HG03521 (cell line): ENCODE measurements at regions not wholly inside any gene's neighbourhood (a gene's known extent, or its start where the extent isn't known, plus 50 kb on each side); places are given as distances from the start of the nearest gene placed in this dataset.
A peak's percentile ranks its signal among the peaks of the same experiment; 100 is the strongest.

Experiments
- ATAC-seq: cut with Tn5 transposase; IDR thresholded peaks from one replicate; pipeline ENCODE4 v1.9.1; 2021; ENCODE audit warnings: mild to moderate bottlenecking, moderate library complexity; ENCODE audit not compliant: unreplicated experiment

GRCh38 chr4:176383273-176384077, 63.7 kb downstream of the SPCS3 start:
- no peak for ATAC-seq

- ATAC-seq, result no peak
These were observed 65.8 kb downstream of the SPCS3 start for GRCh38 chr4:176385601-176386000.

GRCh38 chr4:176387571-176387970, 67.8 kb downstream of the SPCS3 start:
- ATAC-seq, result no peak

- no peak for ATAC-seq
These were observed 73.7 kb downstream of the SPCS3 start for GRCh38 chr4:176393306-176394013.

- no peak for ATAC-seq
These were observed 81.2 kb downstream of the SPCS3 start for GRCh38 chr4:176400816-176401461.

- no peak for ATAC-seq
These were observed 84.9 kb downstream of the SPCS3 start for GRCh38 chr4:176404621-176405020.

- ATAC-seq, result no peak
These were observed 86.5 kb downstream of the SPCS3 start for GRCh38 chr4:176406297-176406696.

- ATAC-seq, result no peak
These were observed 87.0 kb downstream of the SPCS3 start for GRCh38 chr4:176406736-176407135.

- no peak for ATAC-seq
These were observed 89.9 kb downstream of the SPCS3 start for GRCh38 chr4:176409627-176410026.

- peak; percentile 57 for ATAC-seq
These were observed 93.4 kb downstream of the SPCS3 start for GRCh38 chr4:176413171-176413570.

- ATAC-seq, result no peak
These were observed 102.2 kb downstream of the SPCS3 start for GRCh38 chr4:176422001-176422400.

- ATAC-seq, result no peak
These were observed 102.7 kb downstream of the SPCS3 start for GRCh38 chr4:176422511-176422910.

- no peak for ATAC-seq
These were observed 105.3 kb downstream of the SPCS3 start for GRCh38 chr4:176425035-176425434.

- ATAC-seq, result no peak
These were observed 113.2 kb downstream of the SPCS3 start for GRCh38 chr4:176432811-176433540.

- ATAC-seq, result no peak
These were observed 114.2 kb downstream of the SPCS3 start for GRCh38 chr4:176433983-176434382.

GRCh38 chr4:176435901-176436292, 116.1 kb downstream of the SPCS3 start:
- ATAC-seq, result no peak

- no peak for ATAC-seq
These were observed 116.7 kb downstream of the SPCS3 start for GRCh38 chr4:176436293-176436973.

GRCh38 chr4:176437756-176438155, 118.0 kb downstream of the SPCS3 start:
- no peak for ATAC-seq

GRCh38 chr4:176438401-176438800, 118.6 kb downstream of the SPCS3 start:
- ATAC-seq, result no peak

- ATAC-seq, result no peak
These were observed 119.8 kb downstream of the SPCS3 start for GRCh38 chr4:176439611-176440010.

GRCh38 chr4:176440698-176441097, 120.9 kb downstream of the SPCS3 start:
- ATAC-seq, result no peak
